ENCODE measurements at regions not wholly inside any gene's neighbourhood (a gene's known extent, or its start where the extent isn't known, plus 50 kb on each side); places are given as distances from the start of the nearest gene placed in this dataset.

DNA sequence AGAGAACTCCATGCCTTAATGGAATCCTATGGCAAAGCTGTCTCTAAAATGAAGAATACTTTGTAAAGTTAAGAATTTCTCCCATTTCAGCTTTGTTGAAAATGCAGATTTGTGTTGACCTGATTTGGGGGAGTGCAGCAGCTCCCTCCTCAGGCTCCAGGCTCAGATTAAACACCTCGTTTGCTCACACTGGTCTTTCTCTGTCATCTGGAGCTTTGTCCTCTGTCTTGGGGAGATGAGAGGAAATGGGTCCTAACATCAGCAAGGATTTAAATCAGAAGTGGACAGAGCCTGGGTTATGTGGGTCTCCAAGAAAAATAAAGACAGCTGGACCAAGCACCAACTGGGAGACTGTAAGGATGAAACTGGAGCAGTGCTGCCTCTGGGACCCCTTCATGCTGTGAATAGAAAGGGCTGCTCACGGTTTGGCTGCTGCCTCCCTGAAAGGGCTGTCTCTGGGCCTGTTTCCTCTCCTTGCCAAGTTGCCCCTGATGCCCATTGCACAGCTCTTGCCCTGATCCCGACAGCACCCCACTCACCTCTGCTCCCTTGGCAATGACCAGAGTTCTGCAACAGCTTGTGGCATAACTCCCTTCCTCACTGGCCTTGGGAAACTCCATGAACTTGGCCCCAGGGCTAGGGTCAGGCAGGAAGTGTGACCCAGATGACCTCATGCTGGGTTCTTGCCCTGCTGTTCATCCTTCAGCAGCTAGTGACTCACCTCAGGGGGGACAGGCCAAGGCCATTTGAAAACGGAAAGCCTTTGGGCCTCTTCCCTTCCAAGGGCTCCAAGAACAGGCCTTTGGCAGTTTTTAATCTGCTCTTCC, 197.2 kb downstream of the CYP26B1 start:
- peak in 1 of 2 experiments; percentile 54 for DNase-seq
- Histone ChIP-seq H3K79me2 (ENCODE audit: low read depth) (no peaks in the 10 kb centered on the region), H3K27ac (no peak overlapping the region), H3K36me3 (ENCODE audit: low read depth) (no peaks in the 10 kb centered on the region), H3K9me2 (ENCODE audit: insufficient read depth) (no peaks in the 10 kb centered on the region), H2AFZ (no peak overlapping the region), H3F3A (ENCODE audit: insufficient read depth, low read depth) (peaks cover 20% of the 10 kb centered on the region), H3K4me1 (replicated peaks; ENCODE audit: insufficient read depth) (peaks cover 61% of the 10 kb centered on the region), H3K4me3 (no peak overlapping the region), H3K9me3 (ENCODE audit: insufficient read depth, low read depth) (no peaks in the 10 kb centered on the region; the same call in 1 of the 2 replicates), H3K4me2 (peak overlapping the region; percentile 30; the same call in 1 of the 2 replicates), H3K27me3 (ENCODE audit: insufficient read depth, low read depth) (no peaks in the 10 kb centered on the region), H4K20me1 (ENCODE audit: insufficient read depth) (no peaks in the 10 kb centered on the region)
- ChIA-PET CTCF (no interaction called here), POLR2A (ENCODE audit: unreplicated experiment) (no interaction called here)
- intact Hi-C loops (cut with micrococcal nuclease; ENCODE audit: unreplicated experiment): no loop called here
- no TSS peak for BruUV-seq (replicated peaks)
- TF ChIP-seq, protein P1, sequence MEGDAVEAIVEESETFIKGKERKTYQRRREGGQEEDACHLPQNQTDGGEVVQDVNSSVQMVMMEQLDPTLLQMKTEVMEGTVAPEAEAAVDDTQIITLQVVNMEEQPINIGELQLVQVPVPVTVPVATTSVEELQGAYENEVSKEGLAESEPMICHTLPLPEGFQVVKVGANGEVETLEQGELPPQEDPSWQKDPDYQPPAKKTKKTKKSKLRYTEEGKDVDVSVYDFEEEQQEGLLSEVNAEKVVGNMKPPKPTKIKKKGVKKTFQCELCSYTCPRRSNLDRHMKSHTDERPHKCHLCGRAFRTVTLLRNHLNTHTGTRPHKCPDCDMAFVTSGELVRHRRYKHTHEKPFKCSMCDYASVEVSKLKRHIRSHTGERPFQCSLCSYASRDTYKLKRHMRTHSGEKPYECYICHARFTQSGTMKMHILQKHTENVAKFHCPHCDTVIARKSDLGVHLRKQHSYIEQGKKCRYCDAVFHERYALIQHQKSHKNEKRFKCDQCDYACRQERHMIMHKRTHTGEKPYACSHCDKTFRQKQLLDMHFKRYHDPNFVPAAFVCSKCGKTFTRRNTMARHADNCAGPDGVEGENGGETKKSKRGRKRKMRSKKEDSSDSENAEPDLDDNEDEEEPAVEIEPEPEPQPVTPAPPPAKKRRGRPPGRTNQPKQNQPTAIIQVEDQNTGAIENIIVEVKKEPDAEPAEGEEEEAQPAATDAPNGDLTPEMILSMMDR (conservative IDR thresholded peaks at IDR 0.05): no peak
- TF ChIP-seq EZH2 (IDR thresholded peaks at IDR 0.05; ENCODE audit: low read depth): no peak

DNA sequence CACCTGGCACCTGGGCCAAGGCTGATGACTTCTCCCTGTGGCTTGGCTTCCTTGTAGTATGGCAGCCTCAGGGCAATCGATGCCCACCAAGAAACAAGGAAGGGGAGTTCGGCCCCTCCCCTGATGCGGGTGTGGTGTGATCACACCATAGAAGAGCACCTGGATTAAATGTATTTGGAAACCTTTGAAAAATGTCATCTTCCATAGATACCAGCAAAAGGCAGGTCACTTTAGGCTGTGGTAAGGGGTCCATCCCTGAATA, 198.2 kb downstream of the CYP26B1 start:
- Histone ChIP-seq H3K27ac (no peak overlapping the region), H3K4me1 (replicated peaks; ENCODE audit: insufficient read depth) (peaks cover 61% of the 10 kb centered on the region), H3K4me3 (no peak overlapping the region), H3K9me2 (ENCODE audit: insufficient read depth) (no peaks in the 10 kb centered on the region), H4K20me1 (ENCODE audit: insufficient read depth) (no peaks in the 10 kb centered on the region), H3K4me2 (no peak overlapping the region), H3F3A (ENCODE audit: insufficient read depth, low read depth) (peaks cover 20% of the 10 kb centered on the region), H3K36me3 (ENCODE audit: low read depth) (no peaks in the 10 kb centered on the region), H2AFZ (no peak overlapping the region), H3K27me3 (ENCODE audit: insufficient read depth, low read depth) (no peaks in the 10 kb centered on the region), H3K9me3 (ENCODE audit: insufficient read depth, low read depth) (no peaks in the 10 kb centered on the region), H3K79me2 (ENCODE audit: low read depth) (no peaks in the 10 kb centered on the region)
- ChIA-PET CTCF (no interaction called here), POLR2A (ENCODE audit: unreplicated experiment) (no interaction called here)
- TF ChIP-seq EZH2 (IDR thresholded peaks at IDR 0.05; ENCODE audit: low read depth): no peak
- TF ChIP-seq, protein P1 (conservative IDR thresholded peaks at IDR 0.05): no peak
- DNase-seq: no peak
- intact Hi-C loops (cut with micrococcal nuclease; ENCODE audit: unreplicated experiment): no loop called here
- no TSS peak for BruUV-seq (replicated peaks)

DNA sequence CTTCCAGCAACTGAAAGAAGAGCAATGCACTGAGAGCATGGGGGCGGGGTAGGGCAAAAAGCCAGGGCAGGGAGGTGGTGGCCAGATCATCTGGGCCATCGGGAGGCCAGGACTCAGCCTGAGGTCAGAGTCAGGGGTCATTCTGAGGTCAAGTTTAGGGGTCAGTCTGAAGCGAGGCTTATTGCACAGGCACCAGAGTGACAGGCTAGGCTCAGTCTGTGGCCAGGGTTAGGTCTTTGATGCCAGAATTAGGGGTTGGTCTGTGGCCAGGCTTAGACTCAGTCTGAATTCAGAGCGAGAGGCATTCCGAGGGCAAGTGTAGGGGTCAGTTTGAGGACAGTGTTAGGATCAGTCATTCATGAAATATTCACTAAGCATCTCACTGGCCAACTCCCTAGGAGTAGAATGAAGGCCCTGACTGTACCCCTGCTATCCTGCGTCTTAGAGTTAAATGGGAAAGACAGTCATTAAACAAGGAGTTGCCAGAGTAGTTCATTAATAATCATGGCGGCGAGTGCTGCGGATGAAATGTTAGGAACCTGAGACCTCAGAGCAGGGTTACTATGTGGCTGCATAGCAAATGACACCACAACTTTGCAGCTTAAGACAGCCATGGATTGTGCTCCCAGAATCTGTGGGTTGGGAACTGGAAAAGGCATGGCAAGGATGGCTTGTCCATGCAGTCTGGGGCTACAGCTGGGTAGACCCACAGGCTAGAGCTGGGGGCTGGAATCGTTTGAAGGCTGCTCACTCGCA, 198.7 kb downstream of the CYP26B1 start:
- H3K36me3 ChIP-seq (ENCODE audit: low read depth): no peaks in the 10 kb centered on the region
- H3K27ac ChIP-seq: no peak overlapping the region
- no peak for DNase-seq
- no peaks in the 10 kb centered on the region for H3K9me3 ChIP-seq (ENCODE audit: insufficient read depth, low read depth)
- H3K27me3 ChIP-seq (ENCODE audit: insufficient read depth, low read depth): no peaks in the 10 kb centered on the region
- no peak overlapping the region for H3K4me2 ChIP-seq
- no peak overlapping the region for H3K4me3 ChIP-seq
- H3K4me1 ChIP-seq (replicated peaks; ENCODE audit: insufficient read depth): peaks cover 57% of the 10 kb centered on the region
- no peaks in the 10 kb centered on the region for H3K9me2 ChIP-seq (ENCODE audit: insufficient read depth)
- POLR2A ChIA-PET (ENCODE audit: unreplicated experiment): no interaction called here
- H3F3A ChIP-seq (ENCODE audit: insufficient read depth, low read depth): peaks cover 16% of the 10 kb centered on the region
- intact Hi-C loops (cut with micrococcal nuclease; ENCODE audit: unreplicated experiment): no loop called here
- H2AFZ ChIP-seq: no peak overlapping the region
- TF ChIP-seq, protein P1 (conservative IDR thresholded peaks at IDR 0.05): no peak
- no peak for TF ChIP-seq EZH2 (IDR thresholded peaks at IDR 0.05; ENCODE audit: low read depth)
- no peaks in the 10 kb centered on the region for H4K20me1 ChIP-seq (ENCODE audit: insufficient read depth)
- no TSS peak for BruUV-seq (replicated peaks)
- CTCF ChIA-PET: interaction anchor here (0.6 kb wide), 1 partner anchor 158 kb away, joined by 3 read pairs; no protein-coding TSS in a partner anchor
- H3K79me2 ChIP-seq (ENCODE audit: low read depth): no peaks in the 10 kb centered on the region

All from PC-9 (cell line).